OCI-LY3 (cell line): ENCODE measurements at regions not wholly inside any gene's neighbourhood (a gene's known extent, or its start where the extent isn't known, plus 50 kb on each side); places are given as distances from the start of the nearest gene placed in this dataset.

Experiments used
- CTCF ChIP-seq: fragments of 200-600, 300-600 bp; sonication (generic); IDR thresholded peaks from 2 replicates; pipeline ENCODE4 v1.5.1; 2014; ENCODE audit warnings: antibody characterized with exemption, low read length, low read depth
- EZH2phosphoT487 ChIP-seq: fragments of 200-600 bp; shearing (Covaris generic); IDR thresholded peaks from 2 replicates; pipeline ENCODE4 v1.6.1; 2018; ENCODE audit warnings: antibody characterized with exemption, mixed run types, low read depth

DNA sequence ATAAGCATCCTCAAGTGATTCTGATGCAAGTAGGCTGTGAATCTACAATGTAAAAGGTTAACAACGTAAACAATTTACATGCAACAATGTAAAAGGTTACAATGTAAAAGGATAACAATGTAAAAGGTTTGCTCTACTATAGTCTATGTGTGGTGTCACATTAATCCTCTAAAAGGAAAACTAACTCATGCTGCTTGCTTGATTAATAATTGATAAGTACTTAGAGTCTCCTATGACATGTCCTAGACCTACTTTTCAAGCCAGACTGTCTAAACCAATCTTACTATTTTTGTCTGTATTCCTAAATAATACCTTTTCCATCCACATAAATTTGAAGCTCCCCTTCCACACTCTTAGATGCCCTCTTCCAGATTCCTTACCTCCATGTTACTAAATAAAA is 606.8 kb downstream of the LTN1 start:
- TF ChIP-seq CTCF (no peak), EZH2phosphoT487 (no peak)
